HG03025 (cell line): ENCODE measurements at regions not wholly inside any gene's neighbourhood (a gene's known extent, or its start where the extent isn't known, plus 50 kb on each side); places are given as distances from the start of the nearest gene placed in this dataset.
"Not testable (repeated sequence)": the region's sequence is repeated elsewhere in the genome, so short reads cannot be mapped to it uniquely, and the experiment has no call there.

Experiments used
- ATAC-seq: cut with Tn5 transposase; IDR thresholded peaks from one replicate; pipeline ENCODE4 v1.9.1; 2021; ENCODE audit warnings: mild to moderate bottlenecking, moderate library complexity; ENCODE audit not compliant: unreplicated experiment, low FRiP score

- ATAC-seq: no peak
Observed at GRCh38 chr14:35952584-35952983, 126.4 kb downstream of the BRMS1L start.

GRCh38 chr14:35949920-35950513 is 123.9 kb downstream of the BRMS1L start:
- no peak for ATAC-seq

- ATAC-seq: not testable (repeated sequence)
Observed at GRCh38 chr14:35947983-35948382, 121.8 kb downstream of the BRMS1L start.

GRCh38 chr14:35944847-35945246 is 118.7 kb downstream of the BRMS1L start:
- ATAC-seq: no peak

DNA sequence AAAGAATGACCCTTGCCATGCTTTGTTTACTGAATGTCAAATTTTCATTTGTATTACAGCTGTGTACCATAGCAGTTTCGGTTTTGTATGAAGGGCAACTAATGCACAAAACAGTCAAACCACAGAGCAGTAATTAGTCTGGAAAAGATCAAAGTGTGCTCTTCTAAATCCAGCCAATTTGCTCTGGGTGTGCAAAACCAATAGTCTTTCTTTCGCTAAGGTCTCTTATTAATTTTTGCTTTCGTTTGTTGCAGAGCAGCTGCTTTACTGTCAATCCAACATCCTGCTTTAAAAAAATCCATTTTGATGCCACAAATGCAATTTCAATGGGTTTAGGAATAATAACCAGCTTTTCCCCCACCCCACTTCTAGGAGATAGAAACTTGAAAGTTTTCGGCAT is 114.2 kb downstream of the BRMS1L start:
- ATAC-seq: no peak

DNA sequence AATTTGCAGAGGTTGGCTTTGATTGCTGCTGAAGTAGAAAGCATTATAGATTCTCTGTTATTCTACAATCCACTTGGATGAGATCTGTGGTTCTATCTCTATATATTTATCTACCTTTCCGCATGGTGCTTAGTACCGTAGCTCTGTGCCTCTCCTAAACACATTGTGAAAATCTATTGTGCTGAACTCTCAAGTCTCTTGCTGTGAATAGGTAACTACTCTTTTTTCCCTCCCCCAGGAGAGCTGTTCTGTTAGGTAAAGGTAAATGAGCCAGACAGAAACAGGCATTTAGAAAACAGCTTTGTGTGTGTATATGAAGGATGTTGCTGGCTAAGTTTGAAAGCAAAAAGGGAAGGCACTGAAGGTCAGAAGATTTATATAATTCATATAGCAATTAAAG is 112.6 kb downstream of the BRMS1L start:
- no peak for ATAC-seq

GRCh38 chr14:35934499-35934898 is 108.4 kb downstream of the BRMS1L start:
- ATAC-seq: no peak

GRCh38 chr14:35932659-35933159 is 106.6 kb downstream of the BRMS1L start:
- ATAC-seq: peak; percentile 59

GRCh38 chr14:35932136-35932535 is 106.0 kb downstream of the BRMS1L start:
- no peak for ATAC-seq

GRCh38 chr14:35931346-35931745 is 105.2 kb downstream of the BRMS1L start:
- ATAC-seq: no peak

GRCh38 chr14:35929186-35929585 is 103.0 kb downstream of the BRMS1L start:
- no peak for ATAC-seq

GRCh38 chr14:35927727-35928126 is 101.6 kb downstream of the BRMS1L start:
- ATAC-seq: no peak

GRCh38 chr14:35925319-35925718 is 99.2 kb downstream of the BRMS1L start:
- no peak for ATAC-seq

DNA sequence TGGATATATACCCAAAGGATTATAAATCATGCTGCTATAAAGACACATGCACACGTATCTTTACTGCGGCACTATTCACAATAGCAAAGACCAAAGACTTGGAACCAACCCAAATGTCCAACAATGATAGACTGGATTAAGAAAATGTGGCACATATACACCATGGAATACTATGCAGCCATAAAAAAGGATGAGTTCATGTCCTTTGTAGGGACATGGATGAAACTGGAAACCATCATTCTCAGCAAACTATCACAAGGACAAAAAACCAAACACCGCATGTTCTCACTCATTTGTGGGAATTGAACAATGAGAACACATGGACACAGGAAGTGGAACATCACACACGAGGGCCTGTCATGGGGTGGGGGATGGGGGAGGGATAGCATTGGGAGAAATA is 96.5 kb downstream of the BRMS1L start:
- not testable (repeated sequence) for ATAC-seq

DNA sequence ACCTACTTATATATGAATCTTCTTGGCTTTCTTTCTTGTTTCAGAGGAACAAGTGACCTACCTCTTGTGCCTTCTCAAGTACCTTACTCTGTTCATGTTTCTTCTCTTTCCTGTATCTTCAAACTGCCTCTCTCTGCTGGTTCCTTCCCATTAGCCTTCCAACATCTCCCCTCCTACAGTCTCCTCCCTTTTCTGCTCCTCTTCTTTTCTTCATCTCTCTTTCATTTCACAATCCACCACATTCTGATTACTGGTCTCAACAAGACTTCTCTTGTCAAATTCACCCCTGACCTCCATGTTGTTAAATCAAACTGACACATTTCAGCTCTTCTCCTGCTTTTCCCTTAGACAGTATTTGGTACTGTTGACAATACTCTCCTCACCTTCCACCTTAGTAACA is 95.6 kb downstream of the BRMS1L start:
- ATAC-seq: no peak
